SJSA1 (cell line): ENCODE measurements at regions not wholly inside any gene's neighbourhood (a gene's known extent, or its start where the extent isn't known, plus 50 kb on each side); places are given as distances from the start of the nearest gene placed in this dataset.

Experiments
- DNase-seq, 2 experiments: peaks; one replicate each; pipeline ENCODE4 v3.0.0-alpha.2; 2015 to 2020; ENCODE audit warnings: low spot score in 2 of 2, low read depth in 1 of 2
- H3K27ac ChIP-seq: fragments of 250-450 bp; sonication (Bioruptor Pico); 2 replicates; pipeline ENCODE4 v1.5.1; 2020; ENCODE audit warnings: mild to moderate bottlenecking, moderate library complexity
- H3K27me3 ChIP-seq: fragments of 250-450 bp; sonication (Bioruptor Pico); replicated peaks from 2 replicates; pipeline ENCODE4 v1.5.1; 2020; ENCODE audit warnings: mild to moderate bottlenecking, moderate library complexity
- H3K36me3 ChIP-seq: fragments of 250-450 bp; sonication (Bioruptor Pico); 2 replicates; pipeline ENCODE4 v1.5.1; 2020; ENCODE audit warnings: mild to moderate bottlenecking
- H3K4me1 ChIP-seq: fragments of 250-450 bp; sonication (Bioruptor Pico); replicated peaks from 2 replicates; pipeline ENCODE4 v1.6.1; 2021; ENCODE audit warnings: mild to moderate bottlenecking
- H3K4me3 ChIP-seq: fragments of 250-450 bp; sonication (Bioruptor Pico); 2 replicates; pipeline ENCODE4 v1.5.1; 2020; ENCODE audit warnings: mild to moderate bottlenecking
- H3K9me3 ChIP-seq: fragments of 250-450 bp; sonication (Bioruptor Pico); replicated peaks from 2 replicates; pipeline ENCODE4 v1.5.1; 2020; ENCODE audit warnings: mild to moderate bottlenecking

DNA sequence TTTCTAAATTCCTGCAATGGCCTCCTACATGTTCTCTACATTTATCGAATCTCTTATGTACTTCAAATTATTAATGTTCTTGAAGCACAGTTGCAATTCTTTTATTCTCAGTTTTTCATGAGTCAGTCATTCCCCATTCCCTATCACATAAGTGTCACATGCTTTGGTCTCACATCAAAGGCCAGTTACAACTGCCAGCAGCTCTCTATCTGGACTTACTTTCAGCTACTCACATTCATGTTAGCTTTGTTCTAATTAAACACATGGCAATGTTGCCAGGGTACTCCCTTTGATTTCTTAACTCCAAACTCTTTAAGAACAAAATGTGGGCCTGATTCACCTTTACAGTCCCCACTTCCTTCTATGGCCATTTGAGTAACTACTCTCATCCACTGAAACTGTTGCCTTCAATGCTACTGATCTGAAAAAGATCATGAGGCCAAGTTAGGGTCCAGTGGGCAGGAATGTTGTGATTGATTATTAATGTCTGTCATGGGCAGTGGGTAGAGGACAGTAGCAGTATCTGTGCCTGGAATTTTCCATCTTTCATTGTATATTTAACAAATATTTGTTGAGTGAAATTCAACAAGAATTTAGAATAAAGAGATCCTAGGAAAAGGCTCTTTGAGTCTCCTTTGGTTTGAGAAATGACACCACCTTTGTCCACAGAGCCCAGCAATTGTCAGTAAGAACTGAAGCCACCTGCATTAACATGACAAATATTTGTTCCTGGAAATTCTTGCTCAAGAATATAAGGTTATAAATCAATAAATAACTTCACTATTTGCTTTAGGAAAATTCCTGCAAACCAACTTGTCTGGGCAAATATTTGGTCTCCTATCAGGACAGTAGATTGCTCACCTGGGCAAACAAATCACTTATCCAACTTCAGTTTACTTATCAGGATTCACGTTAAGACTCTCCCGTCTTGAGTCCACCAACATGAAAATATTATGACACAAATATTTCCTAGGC, 153.6 kb upstream of the SAMSN1 start:
- DNase-seq, result no peak
- H3K4me3 ChIP-seq, result no peak overlapping the region
- no peaks in the 10 kb centered on the region for H3K36me3 ChIP-seq
- no peaks in the 10 kb centered on the region for H3K4me1 ChIP-seq
- no peaks in the 10 kb centered on the region for H3K9me3 ChIP-seq
- no peak overlapping the region for H3K27ac ChIP-seq
- no peaks in the 10 kb centered on the region for H3K27me3 ChIP-seq

DNA sequence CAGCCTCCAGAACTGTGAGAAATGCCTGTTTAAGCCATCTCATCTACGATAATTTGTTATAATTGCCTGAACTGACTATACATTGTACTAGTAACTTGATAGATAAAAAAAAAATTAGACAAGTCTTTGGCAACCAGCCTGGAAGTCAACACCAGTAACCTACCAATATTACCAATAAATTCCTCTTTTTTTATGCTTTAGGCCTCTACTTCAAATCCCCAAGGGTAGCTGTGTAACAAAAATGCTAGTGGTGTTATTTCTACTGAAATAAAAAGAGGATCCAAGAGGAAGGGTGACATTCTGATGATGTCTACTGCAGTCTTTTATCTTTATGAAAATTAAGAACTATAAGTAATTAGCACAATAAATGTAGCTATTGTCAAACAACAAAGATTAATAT, 151.7 kb upstream of the SAMSN1 start:
- Histone ChIP-seq H3K27ac (no peak overlapping the region), H3K27me3 (no peaks in the 10 kb centered on the region), H3K36me3 (no peaks in the 10 kb centered on the region), H3K4me3 (no peak overlapping the region), H3K4me1 (no peaks in the 10 kb centered on the region), H3K9me3 (no peaks in the 10 kb centered on the region)
- DNase-seq, result no peak

DNA sequence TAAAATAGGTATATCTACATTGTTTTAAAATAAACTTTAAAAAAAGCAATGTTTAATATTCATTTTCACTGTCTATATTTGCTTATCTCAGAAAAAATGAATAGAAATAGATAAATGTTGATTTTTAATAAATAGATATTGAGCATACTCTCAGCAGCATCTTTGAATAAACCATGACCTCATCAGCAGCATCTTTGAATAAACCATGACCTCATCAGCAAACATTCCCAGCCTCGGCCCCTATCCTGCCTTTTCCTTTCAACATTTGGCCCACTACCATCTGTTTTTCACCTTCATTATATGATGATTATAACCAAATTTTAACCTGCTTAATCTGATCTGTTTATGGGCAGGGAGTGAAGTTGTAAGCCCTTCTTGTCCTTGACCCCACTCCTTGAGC, 148.7 kb upstream of the SAMSN1 start:
- Histone ChIP-seq H3K4me1 (no peaks in the 10 kb centered on the region), H3K27me3 (no peaks in the 10 kb centered on the region), H3K36me3 (no peaks in the 10 kb centered on the region), H3K4me3 (no peak overlapping the region), H3K27ac (no peak overlapping the region), H3K9me3 (no peaks in the 10 kb centered on the region)
- no peak for DNase-seq

DNA sequence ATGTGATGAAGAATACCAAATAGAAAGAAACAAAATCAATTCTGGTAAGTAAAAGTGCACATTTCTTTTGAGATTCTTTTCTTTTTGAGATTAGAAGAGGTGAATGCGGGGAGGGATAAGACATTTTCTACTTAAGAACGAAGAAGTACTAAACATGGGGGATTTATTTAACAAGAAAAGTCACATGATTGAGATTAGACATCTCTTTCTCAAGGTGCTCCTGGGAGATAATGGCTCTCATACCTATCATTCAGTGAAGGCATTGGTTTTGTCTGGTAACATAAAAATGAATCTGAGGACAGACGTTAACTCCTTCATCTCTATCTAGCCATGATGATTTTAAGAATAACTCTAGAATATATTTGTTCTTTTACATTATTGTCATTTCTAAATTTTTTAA, 147.9 kb upstream of the SAMSN1 start:
- no peak for DNase-seq
- no peak overlapping the region for H3K27ac ChIP-seq
- H3K36me3 ChIP-seq, result no peaks in the 10 kb centered on the region
- H3K4me3 ChIP-seq, result no peak overlapping the region
- H3K4me1 ChIP-seq, result no peaks in the 10 kb centered on the region
- no peaks in the 10 kb centered on the region for H3K9me3 ChIP-seq
- H3K27me3 ChIP-seq, result no peaks in the 10 kb centered on the region

DNA sequence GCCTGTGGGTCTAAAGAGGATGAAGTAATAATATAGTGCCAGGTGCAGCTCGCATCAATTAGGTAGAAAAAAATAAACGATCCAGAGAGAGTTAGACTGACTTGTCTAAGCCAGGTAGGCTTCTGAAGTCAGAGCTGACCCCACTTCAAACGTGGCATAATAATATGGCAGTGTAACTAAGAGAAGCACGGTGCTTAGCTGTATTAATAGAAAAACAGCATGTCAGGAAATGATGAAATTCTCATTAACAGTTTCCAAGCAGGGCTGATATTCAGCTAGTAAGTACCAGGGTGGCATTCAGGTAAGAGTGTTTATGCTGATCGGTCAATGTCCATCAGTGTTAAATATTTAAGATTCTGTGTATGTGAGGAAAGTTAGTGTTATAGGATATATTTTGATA, 145.8 kb upstream of the SAMSN1 start:
- Histone ChIP-seq H3K27me3 (no peaks in the 10 kb centered on the region), H3K4me1 (no peaks in the 10 kb centered on the region), H3K27ac (no peak overlapping the region), H3K36me3 (no peaks in the 10 kb centered on the region), H3K4me3 (no peak overlapping the region), H3K9me3 (no peaks in the 10 kb centered on the region)
- DNase-seq, result no peak

DNA sequence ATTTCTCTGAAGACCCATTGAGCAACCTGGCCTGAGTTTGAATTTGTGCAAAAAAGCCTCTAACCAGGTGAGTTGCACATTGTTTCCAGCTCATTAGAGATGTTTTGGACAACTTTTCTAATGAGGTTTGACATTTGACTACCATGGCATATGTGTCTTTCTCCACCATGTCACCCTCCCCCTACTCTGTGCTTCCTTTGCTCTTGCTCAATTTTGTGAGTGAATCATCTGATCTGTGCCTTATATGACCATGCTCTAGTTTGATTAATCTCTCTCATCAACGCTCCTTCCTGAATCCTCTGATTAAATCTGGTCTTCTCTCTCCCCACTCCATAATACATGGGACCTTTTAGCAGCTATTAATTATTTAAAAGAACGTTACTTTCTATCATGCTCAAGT, 144.8 kb upstream of the SAMSN1 start:
- Histone ChIP-seq H3K36me3 (no peaks in the 10 kb centered on the region), H3K27ac (no peak overlapping the region)
- DNase-seq, result no peak

DNA sequence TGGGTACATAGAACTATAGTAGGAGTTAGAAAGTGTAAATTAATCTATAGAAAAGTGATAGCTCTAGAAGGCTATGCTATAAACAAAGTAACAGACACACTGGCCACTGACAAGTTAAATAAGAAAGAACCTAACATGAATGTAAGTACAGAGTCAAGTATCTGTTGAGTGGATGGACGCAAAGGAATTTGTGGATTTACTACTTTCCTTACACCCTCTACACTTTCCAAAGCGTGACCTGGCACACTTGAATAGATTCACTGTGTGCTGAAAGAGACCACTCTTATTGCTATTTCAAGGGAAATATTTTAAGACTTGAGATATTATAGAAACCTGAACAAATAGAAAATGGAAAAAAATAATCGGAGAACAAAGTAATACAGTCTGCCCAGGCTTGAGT, 142.8 kb upstream of the SAMSN1 start:
- H3K4me1 ChIP-seq, result no peaks in the 10 kb centered on the region
- no peaks in the 10 kb centered on the region for H3K36me3 ChIP-seq
- H3K9me3 ChIP-seq, result no peaks in the 10 kb centered on the region
- no peak overlapping the region for H3K4me3 ChIP-seq
- H3K27me3 ChIP-seq, result no peaks in the 10 kb centered on the region
- DNase-seq, result no peak
- no peak overlapping the region for H3K27ac ChIP-seq

More for the DNA sequence above, 144.8 kb upstream of the SAMSN1 start:
- Histone ChIP-seq H3K9me3 (no peaks in the 10 kb centered on the region), H3K27me3 (no peaks in the 10 kb centered on the region), H3K4me1 (no peaks in the 10 kb centered on the region), H3K4me3 (no peak overlapping the region)

DNA sequence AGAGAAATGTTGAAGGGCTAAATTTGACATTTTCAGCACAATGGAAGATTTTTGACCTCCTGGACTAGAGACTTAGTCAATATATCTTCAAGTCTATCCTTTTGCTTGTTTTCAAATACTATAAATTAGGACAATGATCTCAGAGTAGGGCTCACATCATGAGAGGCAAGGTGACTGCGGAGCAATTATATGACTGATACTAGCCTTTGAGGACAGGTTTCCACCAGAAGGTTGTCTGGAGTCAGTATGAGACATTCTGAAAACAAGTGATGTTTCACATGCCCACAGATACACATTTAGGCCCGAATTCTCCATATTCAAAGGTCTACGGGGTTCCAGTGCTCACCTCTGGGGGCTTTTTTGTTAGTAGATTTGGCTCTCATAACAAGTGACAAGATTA, 142.3 kb upstream of the SAMSN1 start:
- Histone ChIP-seq H3K4me1 (no peaks in the 10 kb centered on the region), H3K27ac (no peak overlapping the region), H3K27me3 (no peaks in the 10 kb centered on the region), H3K36me3 (no peaks in the 10 kb centered on the region), H3K9me3 (no peaks in the 10 kb centered on the region), H3K4me3 (no peak overlapping the region)
- DNase-seq, result no peak

DNA sequence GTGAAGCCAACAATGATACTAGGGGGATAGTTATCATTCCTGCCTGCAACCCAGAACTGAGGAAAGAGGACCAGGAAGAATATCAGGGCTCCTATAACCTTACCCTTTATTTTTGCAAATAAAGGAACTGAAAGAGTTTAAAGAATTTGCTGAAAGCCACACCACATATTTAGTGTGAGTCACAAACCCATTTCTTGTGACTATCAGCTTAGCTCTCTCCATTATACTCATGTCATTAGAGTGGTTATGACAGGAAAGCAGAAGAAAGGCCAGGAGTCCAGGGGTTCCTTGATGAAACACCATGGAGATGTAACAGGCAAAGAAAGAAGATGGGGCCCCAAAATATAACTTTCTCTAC, 141.1 kb upstream of the SAMSN1 start:
- Histone ChIP-seq H3K36me3 (no peaks in the 10 kb centered on the region), H3K27ac (no peak overlapping the region), H3K4me3 (no peak overlapping the region), H3K9me3 (no peaks in the 10 kb centered on the region), H3K4me1 (no peaks in the 10 kb centered on the region), H3K27me3 (no peaks in the 10 kb centered on the region)
- no peak for DNase-seq

DNA sequence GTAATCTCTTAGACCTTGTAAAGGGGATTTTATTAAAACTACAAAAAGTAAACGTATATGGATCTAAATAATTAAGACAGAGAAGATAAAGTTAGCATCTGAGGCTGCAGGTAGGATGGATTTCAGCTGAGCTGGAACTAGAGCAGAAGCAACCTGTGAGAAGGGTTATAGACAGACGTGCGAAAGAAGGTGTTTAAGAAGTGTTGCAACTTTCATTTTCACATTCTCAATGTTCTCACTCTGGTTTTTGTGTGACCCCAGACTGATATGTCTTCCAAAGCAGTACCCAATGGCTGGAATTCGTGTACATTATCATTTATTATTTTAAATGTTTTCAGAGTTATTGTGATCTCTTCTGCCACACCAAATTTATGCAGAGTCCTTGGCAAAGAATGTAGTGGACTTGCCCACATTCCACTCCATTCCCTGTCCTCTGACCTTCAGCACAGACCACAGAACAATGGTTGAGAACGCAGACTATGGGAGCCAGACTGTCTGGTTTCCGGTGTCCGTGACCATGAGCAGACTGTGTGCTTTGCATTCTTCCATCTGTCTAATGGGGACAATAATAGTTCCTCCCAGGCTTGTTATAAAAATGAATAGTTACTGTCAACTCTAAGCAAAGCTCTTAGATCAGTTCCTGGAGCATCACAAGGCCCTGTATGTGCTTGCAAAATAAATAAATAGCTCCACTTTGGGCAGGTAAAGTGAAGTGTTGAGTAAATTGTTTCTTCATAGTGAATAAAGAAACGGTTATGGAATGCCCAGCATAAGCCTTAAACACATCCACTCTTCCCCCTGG, 140.6 kb upstream of the SAMSN1 start:
- Histone ChIP-seq H3K4me1 (no peaks in the 10 kb centered on the region), H3K4me3 (no peak overlapping the region), H3K9me3 (no peaks in the 10 kb centered on the region), H3K27me3 (no peaks in the 10 kb centered on the region), H3K36me3 (no peaks in the 10 kb centered on the region), H3K27ac (no peak overlapping the region)
- no peak for DNase-seq

DNA sequence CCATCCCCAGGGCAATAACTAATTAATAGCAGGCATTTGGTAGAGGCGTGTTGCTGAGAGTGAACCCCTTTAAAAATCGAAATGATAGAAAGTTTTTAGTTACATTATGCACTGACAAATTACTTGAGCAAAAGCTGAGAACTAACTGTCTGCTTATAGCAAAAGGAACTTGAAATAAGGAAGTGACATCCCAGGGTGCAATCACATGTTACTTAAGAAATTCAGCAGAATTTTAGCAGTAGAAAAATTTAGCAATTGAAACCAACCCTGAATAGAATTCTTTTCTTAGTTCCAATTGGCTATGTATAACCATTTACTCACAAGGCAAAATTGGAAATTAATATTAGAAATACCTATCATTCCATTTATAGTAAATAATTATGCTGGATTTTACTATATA, 139.5 kb upstream of the SAMSN1 start:
- H3K36me3 ChIP-seq, result no peaks in the 10 kb centered on the region
- H3K27me3 ChIP-seq, result no peaks in the 10 kb centered on the region
- H3K9me3 ChIP-seq, result no peaks in the 10 kb centered on the region
- no peaks in the 10 kb centered on the region for H3K4me1 ChIP-seq
- DNase-seq, result no peak
- no peak overlapping the region for H3K27ac ChIP-seq
- H3K4me3 ChIP-seq, result no peak overlapping the region

DNA sequence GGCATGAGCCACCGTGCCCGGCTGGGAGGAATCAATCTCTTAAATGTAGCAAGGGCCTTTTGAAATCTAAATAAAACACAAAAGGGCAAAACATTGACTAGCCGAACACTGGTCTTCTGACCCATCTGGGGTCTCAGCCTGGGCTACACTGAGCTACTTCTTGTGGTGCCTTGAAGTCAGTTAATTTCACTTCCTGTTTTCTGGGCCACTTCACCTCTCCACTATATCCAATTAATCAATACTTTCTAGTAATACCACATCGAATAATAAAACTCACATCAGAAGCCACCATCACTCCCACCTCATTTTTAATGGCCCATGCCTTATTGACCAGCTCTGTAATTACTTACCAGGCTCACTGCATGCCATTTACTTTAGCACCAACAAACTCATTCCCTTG, 138.0 kb upstream of the SAMSN1 start:
- DNase-seq, result no peak

DNA sequence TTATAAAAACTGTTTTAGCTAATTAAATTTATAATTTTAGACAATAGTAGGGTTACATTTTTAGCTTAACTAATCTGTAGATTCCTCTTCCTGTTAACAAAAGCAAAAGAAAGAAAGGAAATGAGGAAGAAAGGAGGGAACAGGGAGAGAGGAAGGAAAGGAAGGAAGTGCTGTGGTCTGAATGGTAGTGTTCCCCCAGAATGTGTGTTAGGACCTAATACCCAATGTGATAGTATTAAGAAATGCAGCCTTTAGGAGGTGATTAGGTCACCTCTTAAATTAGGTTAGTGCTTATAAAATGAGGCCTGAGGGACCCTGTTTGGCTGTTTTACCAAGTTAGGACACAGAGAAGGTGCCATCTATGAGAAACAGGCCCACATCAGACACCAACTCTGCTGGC, 136.9 kb upstream of the SAMSN1 start:
- Histone ChIP-seq H3K4me3 (no peak overlapping the region), H3K27ac (no peak overlapping the region), H3K4me1 (no peaks in the 10 kb centered on the region), H3K9me3 (no peaks in the 10 kb centered on the region), H3K27me3 (no peaks in the 10 kb centered on the region), H3K36me3 (no peaks in the 10 kb centered on the region)
- no peak for DNase-seq

More for the DNA sequence above, 138.0 kb upstream of the SAMSN1 start:
- no peaks in the 10 kb centered on the region for H3K4me1 ChIP-seq
- H3K9me3 ChIP-seq, result no peaks in the 10 kb centered on the region
- H3K27ac ChIP-seq, result no peak overlapping the region
- H3K36me3 ChIP-seq, result no peaks in the 10 kb centered on the region
- H3K4me3 ChIP-seq, result no peak overlapping the region
- no peaks in the 10 kb centered on the region for H3K27me3 ChIP-seq

DNA sequence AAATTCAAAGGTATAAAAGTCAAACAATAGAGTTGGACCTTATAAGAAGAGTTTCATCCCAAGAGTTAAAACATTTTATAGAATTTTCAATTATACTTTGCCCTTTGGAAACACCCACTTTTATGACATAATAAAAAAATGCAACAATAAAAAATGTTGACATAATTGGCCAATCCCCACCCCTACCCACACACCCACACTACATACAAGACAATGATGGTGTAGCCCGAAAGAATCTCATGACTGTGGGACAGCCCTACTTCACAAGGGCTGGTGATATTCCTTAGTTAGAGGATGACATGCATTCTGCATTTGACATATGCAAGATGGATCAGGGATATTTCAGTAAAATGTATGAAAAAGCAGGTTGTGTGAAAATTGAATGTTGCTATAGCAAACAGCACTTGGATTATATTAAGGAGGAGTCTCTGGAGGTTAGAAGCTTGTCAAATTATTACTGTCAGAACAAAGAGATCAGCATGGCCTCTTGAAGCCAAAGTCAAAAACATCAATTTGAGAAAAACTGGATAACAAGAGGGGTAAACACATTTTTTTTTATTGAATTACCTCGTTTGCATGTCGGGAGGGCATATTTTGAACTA, 133.0 kb upstream of the SAMSN1 start:
- no peak for DNase-seq
- H3K9me3 ChIP-seq, result no peaks in the 10 kb centered on the region
- H3K4me3 ChIP-seq, result no peak overlapping the region
- H3K4me1 ChIP-seq, result no peaks in the 10 kb centered on the region
- H3K27ac ChIP-seq, result no peak overlapping the region
- no peaks in the 10 kb centered on the region for H3K27me3 ChIP-seq
- no peaks in the 10 kb centered on the region for H3K36me3 ChIP-seq
